ENCODE measurements at regions not wholly inside any gene's neighbourhood (a gene's known extent, or its start where the extent isn't known, plus 50 kb on each side); places are given as distances from the start of the nearest gene placed in this dataset.

GRCh38 chr16:10335681-10336080 is 50.2 kb upstream of the ATF7IP2 start:
- H3K27ac ChIP-seq, result no peak overlapping the region
- TF ChIP-seq ZFX (IDR thresholded peaks at IDR 0.05; ENCODE audit: borderline replicate concordance), result no peak
- TF ChIP-seq CTCF (IDR thresholded peaks at IDR 0.05), result no peak

All from 22Rv1 (cell line).